ENCODE measurements at regions not wholly inside any gene's neighbourhood (a gene's known extent, or its start where the extent isn't known, plus 50 kb on each side); places are given as distances from the start of the nearest gene placed in this dataset.

DNA sequence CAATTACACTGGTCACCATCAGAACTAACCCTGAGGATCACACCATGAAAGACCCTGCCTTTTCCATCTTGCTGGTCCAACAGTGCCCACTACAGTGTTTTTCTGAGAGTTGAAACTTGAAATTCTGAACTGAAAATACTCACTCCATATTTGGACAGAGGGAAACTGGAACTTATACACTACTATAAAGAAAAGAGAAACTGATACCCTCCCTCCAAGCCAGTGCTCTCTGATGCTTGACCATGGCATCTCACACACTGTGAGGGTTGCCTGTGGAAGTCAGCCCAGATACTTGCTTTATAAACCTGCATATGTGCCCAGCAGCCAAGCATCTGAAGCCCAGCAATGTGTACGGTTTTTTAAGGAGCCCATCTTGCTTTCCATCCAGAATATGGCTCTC, 108.7 kb downstream of the FOXA2 start:
- TF ChIP-seq REST (IDR thresholded peaks at IDR 0.05) (no peak), YY1 (IDR thresholded peaks at IDR 0.05) (no peak), TAF1 (conservative IDR thresholded peaks at IDR 0.05) (no peak), JUND (IDR thresholded peaks at IDR 0.05) (no peak), EGR1 (IDR thresholded peaks at IDR 0.05; ENCODE audit: low read depth in 2 of 2) (no peak), MAX (IDR thresholded peaks at IDR 0.05) (no peak), RAD21 (IDR thresholded peaks at IDR 0.05) (no peak), HNF4G (IDR thresholded peaks at IDR 0.05) (no peak)
- TF ChIP-seq, protein P1, sequence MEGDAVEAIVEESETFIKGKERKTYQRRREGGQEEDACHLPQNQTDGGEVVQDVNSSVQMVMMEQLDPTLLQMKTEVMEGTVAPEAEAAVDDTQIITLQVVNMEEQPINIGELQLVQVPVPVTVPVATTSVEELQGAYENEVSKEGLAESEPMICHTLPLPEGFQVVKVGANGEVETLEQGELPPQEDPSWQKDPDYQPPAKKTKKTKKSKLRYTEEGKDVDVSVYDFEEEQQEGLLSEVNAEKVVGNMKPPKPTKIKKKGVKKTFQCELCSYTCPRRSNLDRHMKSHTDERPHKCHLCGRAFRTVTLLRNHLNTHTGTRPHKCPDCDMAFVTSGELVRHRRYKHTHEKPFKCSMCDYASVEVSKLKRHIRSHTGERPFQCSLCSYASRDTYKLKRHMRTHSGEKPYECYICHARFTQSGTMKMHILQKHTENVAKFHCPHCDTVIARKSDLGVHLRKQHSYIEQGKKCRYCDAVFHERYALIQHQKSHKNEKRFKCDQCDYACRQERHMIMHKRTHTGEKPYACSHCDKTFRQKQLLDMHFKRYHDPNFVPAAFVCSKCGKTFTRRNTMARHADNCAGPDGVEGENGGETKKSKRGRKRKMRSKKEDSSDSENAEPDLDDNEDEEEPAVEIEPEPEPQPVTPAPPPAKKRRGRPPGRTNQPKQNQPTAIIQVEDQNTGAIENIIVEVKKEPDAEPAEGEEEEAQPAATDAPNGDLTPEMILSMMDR (IDR thresholded peaks at IDR 0.05; ENCODE audit: low read depth, low read length, missing input control) = no peak

Measured in liver (tissue), 3 donors.